A549 (cell line): ENCODE measurements at regions not wholly inside any gene's neighbourhood (a gene's known extent, or its start where the extent isn't known, plus 50 kb on each side); places are given as distances from the start of the nearest gene placed in this dataset.

Experiments
- ATAC-seq, 2 experiments: fragments of 200-7000 bp in 1 of 2; fragments of >200 bp in 1 of 2; cut with Nextera tagmentation in 1 of 2; cut with Tn5 transposase in 1 of 2; 3 replicates each; pipeline versions ENCODE4 v1.8.0 to v1.9.1; 2018 to 2020; ENCODE audit warnings: mild to moderate bottlenecking in 1 of 2, moderate library complexity in 1 of 2
- CTCF ChIA-PET: fragments of 300-600 bp; sonication (Branson Sonifier 250); formaldehyde crosslinking; extraction: SDS; loops from one replicate; lab custom pipeline; 2021; ENCODE audit warnings: antibody characterized with exemption, inconsistent platforms; lab: Yijun Ruan, JAX
- POLR2A ChIA-PET: fragments of 350-600 bp; formaldehyde crosslinking; extraction: SDS; loops from one replicate; lab custom pipeline; 2021; ENCODE audit warnings: antibody characterized with exemption, inconsistent platforms; lab: Yijun Ruan, JAX
- DNase-seq, 2 experiments: peaks; one replicate each; pipeline versions ENCODE4 v3.0.0 to v3.0.0-alpha.2; 2011 to 2016; ENCODE audit warnings: low read depth in 1 of 2, low spot score in 1 of 2
- FAIRE-seq: peaks from 2 replicates; lab custom pipeline; 2011; peaks lifted over from hg19 to GRCh38; lab: Jason Lieb, UNC
- H3K27ac ChIP-seq, 2 experiments: fragments of >200 bp; sonication (Bioruptor Twin); formaldehyde crosslinking; 3 replicates each; pipeline ENCODE4 v1.5.1; 2016 to 2017
- H3K4me1 ChIP-seq: fragments of >200 bp; sonication (Bioruptor Twin); formaldehyde crosslinking; 3 replicates; pipeline ENCODE4 v1.6.1; 2016
- H3K4me2 ChIP-seq: fragments of >200 bp; sonication (Bioruptor Twin); formaldehyde crosslinking; 3 replicates; pipeline ENCODE4 v1.6.1; 2016
- H3K4me3 ChIP-seq: fragments of >200 bp; sonication (Bioruptor Twin); formaldehyde crosslinking; 3 replicates; pipeline ENCODE4 v1.5.1; 2016
- H3K9me3 ChIP-seq: fragments of >200 bp; sonication (Bioruptor Twin); formaldehyde crosslinking; 3 replicates; pipeline ENCODE4 v1.6.1; 2016
- ATOH8 ChIP-seq: fragments of 250-450 bp; sonication (Bioruptor Pico); IDR thresholded peaks from 2 replicates; pipeline ENCODE4 v1.5.0; 2020; ENCODE audit warnings: low read depth, mild to moderate bottlenecking, moderate library complexity
- CEBPB ChIP-seq, 2 experiments: fragments of >200 bp in 1 of 2; sonication (Bioruptor Twin) in 1 of 2; formaldehyde crosslinking in 1 of 2; IDR thresholded peaks; 2 replicates each; pipeline ENCODE4 v1.6.1; 2012 to 2016
- CHD2 ChIP-seq: fragments of 150-350 bp; IDR thresholded peaks from 2 replicates; pipeline ENCODE4 v1.6.1; 2014; ENCODE audit warnings: low read length; ENCODE audit not compliant: partially characterized antibody
- E2F6 ChIP-seq: IDR thresholded peaks from 2 replicates; pipeline ENCODE4 v1.6.1; 2012; ENCODE audit warnings: low read depth, borderline replicate concordance
- EHMT2 ChIP-seq: fragments of 200-600 bp; sonication (generic); IDR thresholded peaks from 2 replicates; pipeline ENCODE4 v1.6.1; 2016; ENCODE audit warnings: antibody characterized with exemption, low read depth, mild to moderate bottlenecking, moderate library complexity
- ELK1 ChIP-seq: fragments of 150-350 bp; IDR thresholded peaks from 2 replicates; pipeline ENCODE4 v1.6.1; 2014; ENCODE audit warnings: low read depth, mild to moderate bottlenecking, low read length
- HEYL ChIP-seq: fragments of 250-450 bp; sonication (Bioruptor Pico); IDR thresholded peaks from 2 replicates; pipeline ENCODE4 v1.8.0; 2021; ENCODE audit warnings: mild to moderate bottlenecking, moderate library complexity
- HMGXB4 ChIP-seq: fragments of 250-450 bp; sonication (Bioruptor Pico); IDR thresholded peaks from 2 replicates; pipeline ENCODE4 v1.5.0; 2021; ENCODE audit warnings: mild to moderate bottlenecking, moderate library complexity, borderline replicate concordance
- HOXA7 ChIP-seq: fragments of 250-450 bp; sonication (Bioruptor Pico); IDR thresholded peaks from 2 replicates; pipeline ENCODE4 v1.5.0; 2020; ENCODE audit warnings: mild to moderate bottlenecking, moderate library complexity
- HOXB5 ChIP-seq: fragments of 250-450 bp; sonication (Bioruptor Pico); IDR thresholded peaks from 2 replicates; pipeline ENCODE4 v1.5.0; 2020; ENCODE audit warnings: mild to moderate bottlenecking, moderate library complexity
- JUN ChIP-seq, 2 experiments: fragments of >200 bp; sonication (Bioruptor Twin); formaldehyde crosslinking; IDR thresholded peaks; 2 replicates in 1 of 2; 3 replicates in 1 of 2; pipeline ENCODE4 v1.6.1; 2016 to 2017
- KDM1A ChIP-seq: fragments of 200-600 bp; sonication (generic); IDR thresholded peaks from 2 replicates; pipeline ENCODE4 v1.6.1; 2016; ENCODE audit warnings: low read depth, mild to moderate bottlenecking
- MAX ChIP-seq: IDR thresholded peaks from 2 replicates; pipeline ENCODE4 v1.6.1; 2012
- MAZ ChIP-seq: fragments of 150-350 bp; IDR thresholded peaks from 2 replicates; pipeline ENCODE4 v1.6.1; 2014; ENCODE audit warnings: antibody characterized with exemption, low read depth, low read length, borderline replicate concordance
- MYC ChIP-seq: IDR thresholded peaks from 2 replicates; pipeline ENCODE4 v1.6.1; 2012; ENCODE audit warnings: mild to moderate bottlenecking, inconsistent platforms, low read length, improper control_type of control experiment, borderline replicate concordance
- NFE2L2 ChIP-seq: fragments of 150-350 bp; conservative IDR thresholded peaks from 2 replicates; pipeline ENCODE4 v1.6.1; 2014; ENCODE audit warnings: low read length
- NR3C1 ChIP-seq: fragments of >200 bp; sonication (Bioruptor Twin); formaldehyde crosslinking; IDR thresholded peaks from 3 replicates; pipeline ENCODE4 v1.6.1; 2017
- RARB ChIP-seq: fragments of 250-450 bp; sonication (Bioruptor Pico); IDR thresholded peaks from 2 replicates; pipeline ENCODE4 v1.8.0; 2021; ENCODE audit warnings: mild to moderate bottlenecking, moderate library complexity
- REST ChIP-seq: fragments of 200-600 bp; sonication (generic); IDR thresholded peaks from 2 replicates; pipeline ENCODE4 v1.6.1; 2016; ENCODE audit warnings: antibody characterized with exemption, mild to moderate bottlenecking, moderate library complexity
- RFX5 ChIP-seq: fragments of 450-650 bp; IDR thresholded peaks from 2 replicates; pipeline ENCODE4 v1.7.1; 2014; ENCODE audit warnings: antibody characterized with exemption, mild to moderate bottlenecking, moderate library complexity
- RNF2 ChIP-seq: fragments of 200-600 bp; sonication (generic); IDR thresholded peaks from 2 replicates; pipeline ENCODE4 v1.6.1; 2016; ENCODE audit warnings: low read depth, mild to moderate bottlenecking, antibody characterized with exemption, moderate library complexity, borderline replicate concordance
- SMC3 ChIP-seq: fragments of >200 bp; sonication (Bioruptor Twin); formaldehyde crosslinking; IDR thresholded peaks from 3 replicates; pipeline ENCODE4 v1.6.1; 2018; ENCODE audit warnings: inconsistent platforms
- TP53 ChIP-seq: fragments of 250-450 bp; sonication (Bioruptor Pico); IDR thresholded peaks from 2 replicates; pipeline ENCODE4 v1.5.0; 2021; ENCODE audit warnings: mild to moderate bottlenecking, moderate library complexity
- ZNF302 ChIP-seq: fragments of 250-450 bp; sonication (Bioruptor Pico); IDR thresholded peaks from 2 replicates; pipeline ENCODE4 v1.9.0; 2021; ENCODE audit warnings: inconsistent platforms, mild to moderate bottlenecking, moderate library complexity
- WGBS: methylation state at CpG from one replicate; pipeline ENCODE4 v1.1.6; 2017; ENCODE audit errors: missing lambda C conversion rate; 5-methylcytosine and 5-hydroxymethylcytosine counted together
- TF ChIP-seq, protein P1 (sequence below): fragments of 450-650 bp; IDR thresholded peaks from 2 replicates; pipeline ENCODE4 v1.6.1; 2014; ENCODE audit warnings: antibody characterized with exemption

DNA sequence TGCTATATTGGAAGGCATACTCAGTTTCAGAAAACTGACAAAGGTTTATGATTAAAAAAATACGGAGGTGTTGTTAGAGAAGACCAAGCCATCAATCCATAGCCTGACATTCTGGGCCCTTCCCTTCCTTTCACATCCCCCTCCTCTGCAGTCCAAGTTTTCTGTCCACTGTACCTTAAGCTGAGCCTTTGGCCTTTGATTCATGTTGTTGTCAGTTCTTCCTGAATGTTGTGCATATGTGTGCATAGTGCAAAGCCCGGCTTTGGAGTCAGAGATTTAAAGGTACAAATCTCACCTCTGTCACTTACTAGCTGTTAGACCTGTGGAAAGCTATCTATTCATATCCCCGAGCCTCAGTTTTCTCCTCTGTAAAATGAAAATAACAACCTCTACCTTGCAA lies 104.9 kb upstream of the AGBL1 start:
- DNase-seq (no peak), ATAC-seq (no peak), FAIRE-seq (no peak)
- WGBS = 4% methylated on average over 3 of the region's 3 CpGs
- no peaks in the 10 kb centered on the region for H3K4me1 ChIP-seq
- no peak overlapping the region for H3K27ac ChIP-seq
- no peak overlapping the region for H3K4me2 ChIP-seq
- peaks cover 6% of the 10 kb centered on the region; the same call in 2 of the 3 replicates for H3K9me3 ChIP-seq
- no peak for TF ChIP-seq ELK1
- TF ChIP-seq REST = no peak
- no peak for TF ChIP-seq MAZ
- TF ChIP-seq ZNF302 (CRISPR knock-in tag) = no peak
- no peak for TF ChIP-seq EHMT2
- no peak for TF ChIP-seq HMGXB4 (CRISPR knock-in tag)
- TF ChIP-seq KDM1A = no peak
- no peak for TF ChIP-seq HOXB5 (CRISPR knock-in tag)
- no peak for TF ChIP-seq HOXA7 (CRISPR knock-in tag)
- no peak for TF ChIP-seq MYC
- TF ChIP-seq CEBPB (IDR thresholded peaks at IDR 0.05) = no peak
- TF ChIP-seq MAX = no peak
- TF ChIP-seq CHD2 = no peak
- TF ChIP-seq HEYL (CRISPR knock-in tag) = no peak
- ChIA-PET CTCF (interaction anchor here (1.5 kb wide), 1 partner anchor 11 kb away, joined by 3 read pairs; no protein-coding TSS in a partner anchor), POLR2A (no interaction called here)
- no peak overlapping the region for H3K4me3 ChIP-seq

DNA sequence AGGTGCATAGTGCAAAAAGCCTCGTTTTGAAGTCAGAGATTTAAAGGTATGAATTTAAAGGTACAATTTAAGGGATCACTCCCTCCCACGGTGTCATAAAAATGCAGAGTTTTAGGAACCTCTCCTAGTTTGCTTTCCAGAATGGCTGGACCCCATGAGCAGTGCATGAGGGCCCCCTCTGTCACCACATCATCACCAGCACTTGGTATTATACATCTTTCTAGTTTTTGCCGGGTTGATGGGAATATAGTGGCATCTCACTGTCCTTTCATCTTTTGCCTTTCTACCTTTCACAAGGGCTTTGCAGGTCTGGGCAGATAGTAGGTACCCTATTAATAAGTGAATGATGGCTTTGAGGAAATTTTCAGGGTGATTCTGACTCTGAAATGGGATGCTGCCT lies 103.6 kb upstream of the AGBL1 start:
- POLR2A ChIA-PET = no interaction called here
- Histone ChIP-seq H3K4me3 (no peak overlapping the region), H3K4me1 (no peaks in the 10 kb centered on the region), H3K4me2 (no peak overlapping the region), H3K9me3 (peaks cover 6% of the 10 kb centered on the region; the same call in 2 of the 3 replicates), H3K27ac (no peak overlapping the region)
- 3% methylated on average over 3 of the region's 3 CpGs for WGBS
- FAIRE-seq (no peak), DNase-seq (no peak), ATAC-seq (no peak)
- CTCF ChIA-PET = interaction anchor here (1.5 kb wide), 1 partner anchor 12 kb away, joined by 3 read pairs; no protein-coding TSS in a partner anchor
- TF ChIP-seq RFX5 (no peak), ATOH8 (CRISPR knock-in tag) (no peak), JUN (IDR thresholded peaks at IDR 0.05) (no peak), REST (no peak), NFE2L2 (no peak), SMC3 (no peak), TP53 (CRISPR knock-in tag) (no peak), RNF2 (no peak), NR3C1 (no peak), E2F6 (no peak), RARB (no peak)
- TF ChIP-seq, protein P1, sequence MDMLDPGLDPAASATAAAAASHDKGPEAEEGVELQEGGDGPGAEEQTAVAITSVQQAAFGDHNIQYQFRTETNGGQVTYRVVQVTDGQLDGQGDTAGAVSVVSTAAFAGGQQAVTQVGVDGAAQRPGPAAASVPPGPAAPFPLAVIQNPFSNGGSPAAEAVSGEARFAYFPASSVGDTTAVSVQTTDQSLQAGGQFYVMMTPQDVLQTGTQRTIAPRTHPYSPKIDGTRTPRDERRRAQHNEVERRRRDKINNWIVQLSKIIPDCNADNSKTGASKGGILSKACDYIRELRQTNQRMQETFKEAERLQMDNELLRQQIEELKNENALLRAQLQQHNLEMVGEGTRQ = no peak
